B cell (primary cell): ENCODE measurements at regions not wholly inside any gene's neighbourhood (a gene's known extent, or its start where the extent isn't known, plus 50 kb on each side); places are given as distances from the start of the nearest gene placed in this dataset.

Source experiments
- ATAC-seq: fragments of 200-7000 bp; cut with Tn5 transposase; one replicate; pipeline ENCODE4 v1.10.0; 2021; ENCODE audit warnings: low read depth, mild to moderate bottlenecking, moderate number of reproducible peaks, moderate library complexity
- CTCF ChIA-PET: fragments of 350-600 bp; sonication (Branson Sonifier 250); formaldehyde crosslinking; loops from one replicate; lab custom pipeline; 2021; ENCODE audit warnings: antibody characterized with exemption, inconsistent platforms; lab: Charles Lee
- POLR2A ChIA-PET: fragments of 350-600 bp; sonication (Branson Sonifier 250); formaldehyde crosslinking; loops from one replicate; lab custom pipeline; 2021; ENCODE audit warnings: antibody characterized with exemption; lab: Charles Lee
- DNase-seq: peaks from one replicate; pipeline ENCODE4 v3.0.0; 2013
- H2AFZ ChIP-seq: 2 replicates; pipeline ENCODE4 v1.6.1; 2012; ENCODE audit warnings: mild to moderate bottlenecking, low read depth, low read length; ENCODE audit not compliant: insufficient read depth, poor library complexity, severe bottlenecking
- H3K27ac ChIP-seq, 2 donors: 1 replicate in 1 of 2; 2 replicates in 1 of 2; pipeline ENCODE4 v1.5.1; 2012 to 2013; ENCODE audit warnings: low read length in 2 of 2, mild to moderate bottlenecking in 2 of 2, moderate library complexity in 1 of 2
- H3K27me3 ChIP-seq, 4 experiments: fragments of 200-600 bp in 1 of 4; sonication (generic) in 1 of 4; replicated peaks in 1 of 4; 1 replicate in 2 of 4; 2 replicates in 2 of 4; pipeline versions ENCODE4 v1.6.1 to v1.7.0; 2013 to 2016; ENCODE audit warnings: low read length in 3 of 4, mild to moderate bottlenecking in 2 of 4, mixed read lengths in 1 of 4, moderate library complexity in 1 of 4; ENCODE audit not compliant: insufficient read depth in 4 of 4, control insufficient read depth in 3 of 4; ENCODE audit errors: control extremely low read depth in 1 of 4
- H3K36me3 ChIP-seq, 2 experiments: replicated peaks in 1 of 2; 1 replicate in 1 of 2; 2 replicates in 1 of 2; pipeline versions ENCODE4 v1.6.1 to v1.7.1; 2013; ENCODE audit warnings: low read length in 1 of 2; ENCODE audit not compliant: insufficient read depth in 2 of 2, control insufficient read depth in 1 of 2; ENCODE audit errors: control extremely low read depth in 1 of 2, extremely low read depth in 1 of 2
- H3K4me1 ChIP-seq, 2 donors: fragments of 200-600 bp in 1 of 2; sonication (generic) in 1 of 2; 1 replicate in 1 of 2; 2 replicates in 1 of 2; pipeline versions ENCODE4 v1.5.1 to v1.6.1; 2013 to 2017; ENCODE audit warnings: low read length in 2 of 2; ENCODE audit not compliant: control insufficient read depth in 2 of 2, insufficient read depth in 2 of 2
- H3K4me2 ChIP-seq: replicated peaks from 2 replicates; pipeline ENCODE3; 2012; ENCODE audit warnings: mild to moderate bottlenecking, low read depth, low read length; ENCODE audit not compliant: poor library complexity, severe bottlenecking
- H3K4me3 ChIP-seq, 5 experiments: fragments of 200-600 bp in 1 of 5; sonication (generic) in 1 of 5; 1 replicate in 3 of 5; 2 replicates in 2 of 5; pipeline versions ENCODE4 v1.5.1 to v1.7.0; 2011 to 2016; ENCODE audit warnings: low read length in 4 of 5, mild to moderate bottlenecking in 4 of 5, low read depth in 2 of 5, control low read depth in 1 of 5, moderate library complexity in 1 of 5; ENCODE audit not compliant: insufficient read depth in 1 of 5; ENCODE audit errors: control extremely low read depth in 1 of 5, extremely low read depth in 1 of 5
- H3K79me2 ChIP-seq: fragments of 200-600 bp; sonication (generic); one replicate; pipeline ENCODE4 v1.6.0; 2016; ENCODE audit warnings: low read length; ENCODE audit not compliant: control insufficient read depth, insufficient read depth
- H3K9ac ChIP-seq: fragments of 200-600 bp; sonication (generic); 2 replicates; pipeline ENCODE4 v1.6.1; 2017; ENCODE audit warnings: mild to moderate bottlenecking, low read length, moderate library complexity
- H3K9me3 ChIP-seq, 3 donors: one replicate each; pipeline versions ENCODE4 v1.6.1 to v1.7.1; 2013; ENCODE audit warnings: low read length in 2 of 3; ENCODE audit not compliant: control insufficient read depth in 2 of 3, insufficient read depth in 1 of 3; ENCODE audit errors: control extremely low read depth in 1 of 3
- H4K20me1 ChIP-seq: 2 replicates; pipeline ENCODE4 v1.6.0; 2012; ENCODE audit warnings: mild to moderate bottlenecking, low read length; ENCODE audit not compliant: insufficient read depth, control insufficient read depth, poor library complexity, severe bottlenecking
- H3K27ac Mint-ChIP-seq: one replicate; pipeline ENCODE4 v1.8.0; 2021; ENCODE audit warnings: mixed read lengths
- H3K27me3 Mint-ChIP-seq: one replicate; pipeline ENCODE4 v1.8.0; 2021; ENCODE audit warnings: mixed read lengths
- H3K4me1 Mint-ChIP-seq: one replicate; pipeline ENCODE4 v1.8.0; 2021; ENCODE audit warnings: mixed read lengths
- H3K4me3 Mint-ChIP-seq: one replicate; pipeline ENCODE4 v1.8.0; 2021; ENCODE audit warnings: mixed read lengths
- H3K9me3 Mint-ChIP-seq: one replicate; pipeline ENCODE4 v1.8.0; 2022; ENCODE audit warnings: mixed read lengths; ENCODE audit not compliant: insufficient read depth
- EZH2 ChIP-seq: IDR thresholded peaks from 2 replicates; pipeline ENCODE4 v1.6.1; 2012; ENCODE audit warnings: borderline replicate concordance, low read depth, mild to moderate bottlenecking, moderate library complexity, low read length; ENCODE audit not compliant: insufficient read depth, poor library complexity, severe bottlenecking
- WGBS: methylation state at CpG from one replicate; pipeline ENCODE4 v1.1.5; 2013; ENCODE audit warnings: missing lambda C conversion rate; ENCODE audit not compliant: insufficient coverage; 5-methylcytosine and 5-hydroxymethylcytosine counted together
- intact Hi-C: fragments of 100-400 bp; cut with micrococcal nuclease; formaldehyde crosslinking; loops from one replicate; pipeline ENCODE4 v1.10.0; 2022
- TF ChIP-seq, protein P1 (sequence below): fragments of 200-600 bp; IDR thresholded peaks from one replicate; pipeline ENCODE4 v1.8.0; 2022; ENCODE audit warnings: antibody characterized with exemption, mild to moderate bottlenecking

DNA sequence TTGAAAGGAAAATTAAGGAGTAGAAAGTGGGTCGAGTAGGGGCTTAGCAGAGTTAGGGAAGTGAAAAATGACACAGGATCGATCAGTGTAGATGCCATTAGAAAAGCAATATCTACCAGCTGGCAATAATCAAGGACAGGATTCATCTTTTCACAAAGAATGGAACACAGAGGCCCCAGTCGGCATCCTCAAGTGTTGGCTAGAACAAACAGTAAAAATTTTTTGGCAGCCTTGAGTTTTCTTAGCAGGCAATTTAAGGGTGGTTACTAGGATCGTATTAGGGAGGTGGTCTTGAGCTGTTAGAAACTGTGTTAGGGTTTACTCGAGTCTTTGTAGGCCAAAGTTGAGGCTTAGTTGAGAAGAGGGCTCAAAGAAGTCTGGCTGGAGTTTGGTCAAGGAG lies 658.8 kb upstream of the SGO1 start:
- Histone ChIP-seq H3K36me3 (no peaks in the 10 kb centered on the region), H3K79me2 (no peaks in the 10 kb centered on the region), H2AFZ (no peak overlapping the region), H3K4me2 (no peak overlapping the region), H4K20me1 (no peaks in the 10 kb centered on the region), H3K9me3 (no peaks in the 10 kb centered on the region), H3K9ac (no peak overlapping the region), H3K27me3 (no peaks in the 10 kb centered on the region), H3K27ac (no peak overlapping the region), H3K4me3 (no peak overlapping the region), H3K4me1 (no peaks in the 10 kb centered on the region)
- no peak for TF ChIP-seq EZH2
- TF ChIP-seq, protein P1, sequence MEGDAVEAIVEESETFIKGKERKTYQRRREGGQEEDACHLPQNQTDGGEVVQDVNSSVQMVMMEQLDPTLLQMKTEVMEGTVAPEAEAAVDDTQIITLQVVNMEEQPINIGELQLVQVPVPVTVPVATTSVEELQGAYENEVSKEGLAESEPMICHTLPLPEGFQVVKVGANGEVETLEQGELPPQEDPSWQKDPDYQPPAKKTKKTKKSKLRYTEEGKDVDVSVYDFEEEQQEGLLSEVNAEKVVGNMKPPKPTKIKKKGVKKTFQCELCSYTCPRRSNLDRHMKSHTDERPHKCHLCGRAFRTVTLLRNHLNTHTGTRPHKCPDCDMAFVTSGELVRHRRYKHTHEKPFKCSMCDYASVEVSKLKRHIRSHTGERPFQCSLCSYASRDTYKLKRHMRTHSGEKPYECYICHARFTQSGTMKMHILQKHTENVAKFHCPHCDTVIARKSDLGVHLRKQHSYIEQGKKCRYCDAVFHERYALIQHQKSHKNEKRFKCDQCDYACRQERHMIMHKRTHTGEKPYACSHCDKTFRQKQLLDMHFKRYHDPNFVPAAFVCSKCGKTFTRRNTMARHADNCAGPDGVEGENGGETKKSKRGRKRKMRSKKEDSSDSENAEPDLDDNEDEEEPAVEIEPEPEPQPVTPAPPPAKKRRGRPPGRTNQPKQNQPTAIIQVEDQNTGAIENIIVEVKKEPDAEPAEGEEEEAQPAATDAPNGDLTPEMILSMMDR: no peak
- DNase-seq: no peak
- intact Hi-C loops: no loop called here
- Mint-ChIP-seq H3K9me3 (no peaks in the 10 kb centered on the region), H3K27ac (no peak overlapping the region), H3K27me3 (no peaks in the 10 kb centered on the region), H3K4me1 (no peaks in the 10 kb centered on the region), H3K4me3 (no peak overlapping the region)
- WGBS: 78% methylated on average over 4 of the region's 5 CpGs
- ChIA-PET CTCF (no interaction called here), POLR2A (no interaction called here)
- ATAC-seq: no peak

DNA sequence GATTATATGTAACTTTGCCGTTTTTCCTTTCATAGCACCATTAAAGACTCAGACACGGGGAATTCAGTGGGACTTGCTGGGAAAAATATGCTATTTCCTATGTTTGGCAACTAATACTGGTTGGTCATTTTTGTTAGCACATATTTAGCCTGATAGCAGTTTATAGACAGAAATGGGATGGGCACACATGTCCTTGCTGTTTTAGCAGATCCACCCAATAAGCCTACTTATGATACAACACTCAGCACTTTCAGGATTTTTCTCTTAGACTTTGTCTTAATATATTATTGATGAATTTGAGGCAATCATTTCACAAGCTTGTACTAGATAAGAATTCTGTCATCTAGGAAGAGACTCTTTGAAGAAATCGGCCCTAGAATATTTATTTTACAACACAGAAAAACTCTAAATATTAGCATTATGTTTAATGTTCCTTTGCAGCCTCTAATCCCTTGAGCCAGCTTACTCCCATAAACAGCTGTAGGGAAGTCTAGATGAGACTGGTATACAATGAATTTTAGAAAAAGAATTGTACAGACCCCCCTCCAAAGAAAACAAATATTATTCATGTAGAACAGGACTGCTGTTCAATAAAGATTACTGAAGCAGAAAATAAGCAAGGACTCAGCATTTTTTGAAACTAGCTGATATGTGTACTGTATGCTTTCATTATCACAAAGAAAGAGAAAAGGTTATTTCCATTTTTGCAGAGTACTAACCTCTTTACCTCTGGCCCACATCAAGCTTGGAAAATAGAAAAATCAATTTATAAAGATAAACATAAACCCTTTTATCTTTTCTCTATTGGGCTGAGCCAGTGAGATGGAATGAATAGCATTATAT lies 656.8 kb upstream of the SGO1 start:
- Mint-ChIP-seq H3K9me3 (no peaks in the 10 kb centered on the region), H3K27ac (no peak overlapping the region), H3K4me1 (no peaks in the 10 kb centered on the region), H3K27me3 (no peaks in the 10 kb centered on the region), H3K4me3 (no peak overlapping the region)
- Histone ChIP-seq H3K9ac (no peak overlapping the region), H3K4me3 (no peak overlapping the region), H3K4me2 (no peak overlapping the region), H3K27me3 (no peaks in the 10 kb centered on the region), H2AFZ (no peak overlapping the region), H3K4me1 (no peaks in the 10 kb centered on the region), H3K36me3 (no peaks in the 10 kb centered on the region), H3K79me2 (no peaks in the 10 kb centered on the region), H3K27ac (no peak overlapping the region), H4K20me1 (no peaks in the 10 kb centered on the region), H3K9me3 (no peaks in the 10 kb centered on the region)
- 88% methylated on average over 2 of the region's 3 CpGs for WGBS
- ATAC-seq (no peak), DNase-seq (no peak)
- intact Hi-C loops: no loop called here
- TF ChIP-seq EZH2: no peak
- TF ChIP-seq, protein P1: no peak
- POLR2A ChIA-PET: no interaction called here
- CTCF ChIA-PET: no interaction called here
